ENCODE measurements at regions not wholly inside any gene's neighbourhood (a gene's known extent, or its start where the extent isn't known, plus 50 kb on each side); places are given as distances from the start of the nearest gene placed in this dataset.
A peak's percentile ranks its signal among the peaks of the same experiment; 100 is the strongest.
"Not testable (repeated sequence)": the region's sequence is repeated elsewhere in the genome, so short reads cannot be mapped to it uniquely, and the experiment has no call there.

DNA sequence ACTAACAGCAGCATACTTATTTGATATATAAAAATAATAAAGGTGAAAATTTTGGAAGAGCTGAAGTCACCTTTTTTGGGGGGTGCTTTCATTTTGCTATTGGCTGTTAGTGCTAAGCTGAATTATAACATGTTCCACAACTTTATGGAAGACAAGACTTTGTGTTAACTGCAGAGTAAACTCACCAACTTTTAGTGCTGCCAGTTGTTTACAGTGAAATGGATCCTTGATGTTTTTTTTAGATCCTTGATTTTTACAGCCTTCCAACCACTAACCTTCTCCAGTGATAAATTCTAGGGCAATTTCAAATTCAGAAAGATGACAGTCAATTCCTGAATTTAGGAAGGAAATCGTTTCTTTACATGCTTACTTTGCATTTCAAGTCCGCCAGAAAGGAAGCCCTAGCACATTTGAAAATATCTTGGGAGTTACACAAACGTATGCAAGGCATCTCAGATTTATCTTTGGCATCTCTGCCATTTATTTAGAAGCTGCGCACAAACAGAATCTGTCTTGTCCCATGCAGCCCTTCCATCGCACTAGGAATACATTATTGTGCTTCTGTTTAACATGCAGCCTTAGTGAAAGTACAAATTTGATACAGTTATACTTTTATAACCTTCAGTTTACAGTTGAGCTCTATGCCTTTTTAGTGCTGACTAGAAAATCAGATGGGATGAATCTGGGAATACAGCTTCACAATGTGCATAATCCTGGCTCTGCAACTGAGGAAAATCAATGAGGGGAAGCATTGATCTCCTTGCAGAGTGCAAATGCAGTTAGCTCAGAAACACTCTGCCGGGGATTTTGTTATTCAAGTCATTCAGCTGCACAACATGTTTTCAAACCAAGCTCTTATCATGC, 142.4 kb upstream of the ZNF608 start:
- Mint-ChIP-seq H3K36me3 (ENCODE audit: low read depth) (no peaks in the 10 kb centered on the region), H3K4me3 (no peak overlapping the region), H3K27ac (no peak overlapping the region), H3K9me3 (no peaks in the 10 kb centered on the region), H3K4me1 (no peaks in the 10 kb centered on the region), H3K27me3 (no peaks in the 10 kb centered on the region)
- no peak for ATAC-seq (replicated peaks)

DNA sequence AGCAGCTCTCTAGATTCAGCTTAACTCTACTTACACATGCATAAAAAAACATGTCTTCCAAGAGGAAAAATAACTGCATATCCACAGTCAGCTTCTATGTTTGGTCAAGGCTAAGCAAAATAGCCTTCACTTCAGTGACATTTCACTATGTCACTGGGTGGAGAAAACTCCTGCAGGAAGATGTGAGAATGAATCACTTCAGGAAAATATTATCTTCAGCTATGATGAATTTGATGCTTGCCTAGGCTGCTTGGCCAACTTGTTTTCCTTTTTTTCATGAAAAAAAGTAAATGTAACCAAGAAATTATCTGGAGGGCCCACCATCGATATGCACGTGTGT, 143.0 kb upstream of the ZNF608 start:
- H3K27me3 Mint-ChIP-seq: no peaks in the 10 kb centered on the region
- no peaks in the 10 kb centered on the region for H3K9me3 Mint-ChIP-seq
- no peak overlapping the region for H3K4me3 Mint-ChIP-seq
- no peak overlapping the region for H3K27ac Mint-ChIP-seq
- H3K4me1 Mint-ChIP-seq: no peaks in the 10 kb centered on the region
- H3K36me3 Mint-ChIP-seq (ENCODE audit: low read depth): no peaks in the 10 kb centered on the region
- no peak for ATAC-seq (replicated peaks)

DNA sequence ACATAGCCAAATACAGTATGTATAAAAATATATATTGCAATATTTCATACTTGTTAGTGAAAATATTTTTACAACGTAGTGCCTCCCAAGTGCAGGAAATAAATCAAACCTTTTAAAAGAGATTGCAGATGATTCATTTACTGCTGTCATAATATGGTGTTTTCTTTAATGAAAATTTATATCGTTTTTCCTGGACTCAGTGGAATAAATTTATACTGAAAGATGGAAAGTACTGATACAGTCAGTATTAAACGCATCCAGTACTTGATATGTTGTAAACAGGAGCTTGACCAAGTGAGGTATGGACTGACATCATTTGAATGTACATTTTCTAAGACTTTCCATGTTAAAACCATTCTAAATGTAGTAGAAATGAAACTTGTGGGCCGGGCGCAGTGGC, 143.4 kb upstream of the ZNF608 start:
- no peak for ATAC-seq (replicated peaks)
- Mint-ChIP-seq H3K4me1 (no peaks in the 10 kb centered on the region), H3K4me3 (no peak overlapping the region), H3K36me3 (ENCODE audit: low read depth) (no peaks in the 10 kb centered on the region), H3K27ac (no peak overlapping the region), H3K9me3 (no peaks in the 10 kb centered on the region), H3K27me3 (no peaks in the 10 kb centered on the region)

DNA sequence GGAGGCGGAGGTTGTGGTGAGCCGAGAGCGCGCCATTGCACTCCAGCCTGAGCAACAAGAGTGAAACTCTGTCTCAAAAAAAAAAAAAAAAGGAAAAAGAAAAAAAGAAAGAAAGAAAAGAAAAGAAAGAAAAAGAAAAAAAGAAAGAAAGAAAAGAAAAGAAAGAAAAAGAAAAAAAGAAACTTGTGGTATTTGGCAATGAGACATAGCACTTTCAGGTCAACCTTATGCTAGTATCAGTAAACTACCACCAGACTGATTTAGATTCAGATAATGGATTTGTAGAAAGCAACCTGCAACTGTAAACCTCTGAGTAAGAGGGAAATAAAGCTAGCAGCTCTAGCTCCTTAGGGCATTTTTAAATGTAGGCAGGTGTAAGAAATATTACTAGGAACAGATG, 144.0 kb upstream of the ZNF608 start:
- not testable (repeated sequence) for H3K27ac Mint-ChIP-seq, H3K27me3 Mint-ChIP-seq, H3K9me3 Mint-ChIP-seq

DNA sequence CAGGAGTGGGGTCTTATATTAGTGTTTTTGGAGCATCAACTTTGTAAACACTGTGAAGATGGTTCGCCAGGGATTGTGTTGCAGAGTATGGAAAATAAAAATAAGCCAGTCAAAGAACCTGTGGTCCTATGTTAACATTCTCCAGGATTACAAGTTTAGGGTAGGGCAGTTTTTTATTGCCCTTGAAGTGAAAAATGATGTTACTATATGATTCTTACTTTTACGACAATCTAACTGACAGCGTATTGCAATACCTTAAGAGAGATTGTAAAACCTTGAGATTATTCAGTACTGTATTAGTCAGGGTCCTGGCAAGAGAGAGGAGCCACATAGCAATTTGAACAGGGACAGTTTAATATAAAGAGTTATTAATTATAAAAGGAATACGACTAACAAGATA, 144.7 kb upstream of the ZNF608 start:
- H3K9me3 Mint-ChIP-seq: no peaks in the 10 kb centered on the region
- no peak for ATAC-seq (replicated peaks)
- H3K27me3 Mint-ChIP-seq: no peaks in the 10 kb centered on the region
- no peaks in the 10 kb centered on the region for H3K36me3 Mint-ChIP-seq (ENCODE audit: low read depth)
- no peak overlapping the region for H3K27ac Mint-ChIP-seq
- H3K4me3 Mint-ChIP-seq: no peak overlapping the region
- no peaks in the 10 kb centered on the region for H3K4me1 Mint-ChIP-seq

More for the DNA sequence above, 144.0 kb upstream of the ZNF608 start:
- H3K36me3 Mint-ChIP-seq (ENCODE audit: low read depth); ATAC-seq (replicated peaks); H3K4me3 Mint-ChIP-seq; H3K4me1 Mint-ChIP-seq: not testable (repeated sequence)

DNA sequence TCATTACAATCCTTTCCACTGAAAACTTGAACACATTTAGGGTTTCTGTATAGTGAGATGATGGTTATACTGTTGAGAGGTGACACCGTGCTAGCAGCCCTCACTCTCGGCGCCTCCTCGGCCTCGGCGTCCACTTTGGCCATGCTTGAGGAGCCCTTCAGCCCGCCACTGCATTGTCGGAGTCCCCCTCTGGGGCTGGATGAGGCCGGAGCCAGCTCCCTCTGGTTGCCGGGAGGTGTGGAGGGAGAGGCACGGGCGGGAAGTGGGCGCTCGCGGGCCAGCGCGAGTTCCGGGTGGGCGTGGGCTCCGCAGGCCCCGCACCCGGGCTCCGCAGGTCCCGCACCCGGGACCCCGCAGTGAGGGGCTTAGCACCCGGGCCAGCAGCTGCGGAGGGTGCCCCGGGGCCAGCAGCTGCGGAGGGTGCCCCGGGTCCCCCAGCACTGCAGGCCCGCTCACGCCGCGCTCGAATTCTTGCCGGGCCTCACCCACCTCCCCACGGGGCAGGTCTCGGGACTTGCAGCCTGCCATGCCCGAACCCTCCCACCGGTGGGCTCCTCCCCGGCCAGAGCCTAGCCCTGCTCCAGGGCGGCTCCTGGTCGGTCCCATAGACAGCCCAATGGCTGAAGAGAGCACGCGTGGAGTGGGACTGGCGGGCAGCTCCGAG, 145.9 kb upstream of the ZNF608 start:
- no peak for ATAC-seq (replicated peaks)
- no peaks in the 10 kb centered on the region for H3K36me3 Mint-ChIP-seq (ENCODE audit: low read depth)
- no peak overlapping the region for H3K4me3 Mint-ChIP-seq
- no peaks in the 10 kb centered on the region for H3K27me3 Mint-ChIP-seq
- no peaks in the 10 kb centered on the region for H3K9me3 Mint-ChIP-seq
- no peak overlapping the region for H3K27ac Mint-ChIP-seq
- H3K4me1 Mint-ChIP-seq: no peaks in the 10 kb centered on the region

DNA sequence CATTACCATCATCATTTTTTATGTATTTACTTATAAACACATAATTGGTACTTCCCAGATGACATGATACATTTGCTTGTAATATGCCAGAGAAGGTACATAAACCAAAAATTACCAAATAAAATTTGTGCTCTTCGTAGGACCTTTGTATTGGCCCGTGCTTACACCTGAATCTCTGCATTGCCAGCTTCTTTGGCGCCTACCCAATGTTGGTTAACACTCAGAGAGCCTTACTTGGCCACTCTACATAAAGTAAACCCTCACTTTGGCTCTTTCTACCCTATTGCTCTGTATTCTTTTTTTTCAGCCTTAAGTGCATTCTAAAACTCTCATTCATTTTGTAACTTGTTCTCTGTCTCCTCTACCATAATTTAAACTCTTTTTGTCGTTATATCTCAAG, 148.1 kb upstream of the ZNF608 start:
- Mint-ChIP-seq H3K27ac (no peak overlapping the region), H3K36me3 (ENCODE audit: low read depth) (no peaks in the 10 kb centered on the region), H3K4me1 (no peaks in the 10 kb centered on the region), H3K27me3 (no peaks in the 10 kb centered on the region), H3K9me3 (no peaks in the 10 kb centered on the region), H3K4me3 (no peak overlapping the region)
- no peak for ATAC-seq (replicated peaks)

DNA sequence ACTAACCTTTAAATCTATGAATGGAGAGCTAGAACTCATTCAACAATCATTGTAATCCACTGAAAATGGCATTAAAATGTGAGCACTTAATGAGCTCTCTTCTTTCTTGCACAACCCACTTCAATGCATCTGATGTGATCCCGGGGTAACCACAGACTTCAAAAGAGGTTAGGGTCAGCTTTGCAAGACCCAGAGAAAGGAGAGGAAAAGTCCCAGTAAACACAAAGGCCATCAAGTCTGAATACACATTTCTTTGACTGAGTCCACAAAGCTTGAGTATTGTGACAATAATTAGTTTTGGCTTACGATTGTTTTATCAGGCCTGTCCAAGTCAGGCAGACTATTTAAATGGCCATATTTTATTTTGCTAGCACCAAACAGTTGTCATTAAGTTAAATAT, 148.8 kb upstream of the ZNF608 start:
- no peaks in the 10 kb centered on the region for H3K9me3 Mint-ChIP-seq
- no peak overlapping the region for H3K27ac Mint-ChIP-seq
- H3K4me1 Mint-ChIP-seq: no peaks in the 10 kb centered on the region
- no peaks in the 10 kb centered on the region for H3K27me3 Mint-ChIP-seq
- H3K36me3 Mint-ChIP-seq (ENCODE audit: low read depth): no peaks in the 10 kb centered on the region
- ATAC-seq (replicated peaks): no peak
- H3K4me3 Mint-ChIP-seq: no peak overlapping the region

DNA sequence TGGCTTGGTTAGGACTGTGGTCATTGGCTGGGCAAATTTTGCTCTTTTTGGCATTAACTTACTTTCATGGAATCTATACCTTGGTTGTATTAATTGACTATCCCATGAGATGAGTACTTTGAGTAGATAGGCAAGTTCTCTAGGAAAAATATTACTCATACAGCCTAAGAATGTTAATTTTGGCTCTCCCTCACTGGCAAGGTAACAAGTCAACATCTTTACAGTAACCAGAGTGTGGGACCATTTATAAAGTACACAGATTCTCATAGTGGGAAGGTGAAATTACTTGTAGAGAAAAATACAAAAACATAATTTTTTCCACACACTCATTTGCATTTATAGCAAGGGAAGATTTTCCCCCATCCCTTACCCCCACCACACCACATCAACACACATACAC, 154.6 kb upstream of the ZNF608 start:
- no peaks in the 10 kb centered on the region for H3K4me1 Mint-ChIP-seq
- no peaks in the 10 kb centered on the region for H3K27me3 Mint-ChIP-seq
- no peaks in the 10 kb centered on the region for H3K36me3 Mint-ChIP-seq (ENCODE audit: low read depth)
- H3K27ac Mint-ChIP-seq: no peak overlapping the region
- no peaks in the 10 kb centered on the region for H3K9me3 Mint-ChIP-seq
- no peak overlapping the region for H3K4me3 Mint-ChIP-seq
- no peak for ATAC-seq (replicated peaks)

DNA sequence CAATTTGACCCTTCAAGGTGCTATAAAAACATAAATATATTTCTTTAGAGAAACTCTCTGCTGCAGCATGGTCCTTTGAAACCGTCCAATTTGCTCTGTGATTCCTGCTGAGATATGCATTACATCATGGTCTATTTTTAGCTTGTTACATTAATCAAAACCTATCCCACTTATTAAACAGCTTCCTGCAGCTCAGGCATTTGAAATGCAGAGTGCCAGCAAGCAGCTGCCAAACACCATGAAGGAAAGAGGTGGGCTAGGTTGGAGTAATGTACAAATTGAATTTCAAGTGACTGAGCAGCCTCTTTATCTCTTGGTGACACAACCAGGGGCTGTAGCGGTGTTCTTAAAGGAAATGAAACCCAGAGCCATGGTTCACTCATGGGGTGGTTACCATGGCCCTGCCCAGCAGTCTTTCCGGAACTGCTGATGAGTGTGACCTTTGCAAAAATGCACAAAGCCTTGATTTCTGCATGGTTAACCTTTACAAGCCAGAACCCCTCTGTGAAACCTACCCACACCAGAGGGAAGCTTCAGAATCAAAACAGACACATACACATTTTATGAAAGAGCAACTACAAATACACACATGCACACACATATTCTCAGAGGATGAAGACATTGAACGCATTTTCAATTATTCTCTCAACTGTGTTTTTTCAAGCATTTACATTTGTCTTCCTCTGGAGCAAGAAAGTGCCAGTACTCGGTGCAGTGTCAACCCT, 155.8 kb upstream of the ZNF608 start:
- Mint-ChIP-seq H3K9me3 (no peaks in the 10 kb centered on the region), H3K36me3 (ENCODE audit: low read depth) (no peaks in the 10 kb centered on the region), H3K4me3 (no peak overlapping the region), H3K27me3 (no peaks in the 10 kb centered on the region), H3K27ac (no peak overlapping the region), H3K4me1 (no peaks in the 10 kb centered on the region)
- ATAC-seq (replicated peaks): peak; percentile 59

DNA sequence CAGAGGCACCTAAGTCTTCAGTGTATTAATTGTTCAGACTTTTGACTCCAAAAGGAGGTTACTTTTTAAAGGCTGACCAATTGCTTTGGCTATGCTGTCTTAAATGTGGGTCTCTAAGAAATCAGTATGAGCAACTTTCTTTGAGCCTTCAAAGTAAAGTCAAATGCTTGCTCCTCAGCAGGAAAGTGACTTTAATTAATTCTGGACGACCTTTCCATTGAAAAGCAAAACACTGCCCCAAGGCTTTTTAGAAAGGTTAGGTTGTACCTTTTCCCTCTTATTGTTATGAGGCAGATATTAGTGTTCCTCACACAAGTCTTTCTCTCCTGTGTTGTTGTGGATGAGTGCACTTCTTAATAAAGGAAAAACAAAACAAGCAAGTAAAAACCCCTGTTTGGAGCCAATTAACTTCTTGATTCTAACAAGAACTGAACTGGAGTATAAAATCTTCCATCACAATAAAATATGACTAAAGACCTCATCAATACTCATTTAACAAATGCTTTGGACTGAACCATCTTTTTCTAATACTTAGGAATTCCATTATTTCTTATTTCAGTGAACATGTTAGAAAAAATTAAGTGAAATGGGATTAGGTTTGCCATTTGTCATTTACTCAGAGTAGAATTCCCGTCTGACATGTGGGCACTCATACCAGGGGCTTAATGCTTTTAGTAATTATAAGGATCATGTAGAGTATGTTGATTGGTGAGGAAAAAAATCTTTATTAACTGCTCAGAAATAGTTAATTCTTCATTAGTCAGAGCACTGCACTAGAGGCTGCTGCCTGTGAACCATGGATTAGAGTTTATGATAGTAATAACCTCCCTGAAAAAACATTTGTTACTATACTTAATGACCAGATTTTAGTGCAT, 159.1 kb upstream of the ZNF608 start:
- Mint-ChIP-seq H3K9me3 (no peaks in the 10 kb centered on the region), H3K27me3 (no peaks in the 10 kb centered on the region), H3K4me3 (no peak overlapping the region), H3K36me3 (ENCODE audit: low read depth) (no peaks in the 10 kb centered on the region), H3K4me1 (no peaks in the 10 kb centered on the region), H3K27ac (no peak overlapping the region)
- no peak for ATAC-seq (replicated peaks)

DNA sequence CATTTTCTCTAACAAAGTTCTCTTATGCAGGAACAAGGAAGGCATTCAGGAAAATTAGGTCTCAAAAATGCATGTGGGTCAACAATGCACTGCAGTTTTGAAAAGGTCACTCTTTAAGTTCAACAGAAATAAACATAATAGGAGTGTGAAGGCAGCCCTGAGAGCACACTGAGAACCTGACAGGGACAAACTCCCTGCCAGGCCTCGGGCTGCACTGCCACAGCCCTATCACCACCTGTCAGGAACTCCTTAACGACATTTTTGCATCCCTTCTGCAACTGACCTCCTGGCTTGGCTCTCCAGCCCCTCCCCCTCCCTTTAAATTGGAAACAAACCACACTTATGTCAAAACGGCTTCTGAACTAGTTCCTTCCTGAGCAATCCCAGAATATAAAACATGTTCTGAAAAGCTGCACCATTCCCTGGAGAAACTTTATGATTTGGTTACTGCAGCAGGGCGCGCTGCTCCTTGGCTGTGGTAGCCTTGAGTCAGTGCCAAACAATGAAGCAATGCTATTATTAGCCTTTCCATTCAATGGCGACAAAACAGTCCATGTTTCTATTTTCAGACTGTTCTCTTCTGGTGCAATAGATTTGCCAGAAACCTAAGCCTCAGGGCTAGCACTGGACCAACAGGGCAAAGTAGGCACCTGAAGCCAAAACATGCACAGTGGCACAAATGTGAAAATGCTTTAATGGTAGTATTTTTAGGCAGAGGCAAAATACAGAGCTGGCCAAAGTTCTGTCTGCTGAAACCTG, 160.1 kb upstream of the ZNF608 start:
- H3K4me1 Mint-ChIP-seq: no peaks in the 10 kb centered on the region
- no peak for ATAC-seq (replicated peaks)

DNA sequence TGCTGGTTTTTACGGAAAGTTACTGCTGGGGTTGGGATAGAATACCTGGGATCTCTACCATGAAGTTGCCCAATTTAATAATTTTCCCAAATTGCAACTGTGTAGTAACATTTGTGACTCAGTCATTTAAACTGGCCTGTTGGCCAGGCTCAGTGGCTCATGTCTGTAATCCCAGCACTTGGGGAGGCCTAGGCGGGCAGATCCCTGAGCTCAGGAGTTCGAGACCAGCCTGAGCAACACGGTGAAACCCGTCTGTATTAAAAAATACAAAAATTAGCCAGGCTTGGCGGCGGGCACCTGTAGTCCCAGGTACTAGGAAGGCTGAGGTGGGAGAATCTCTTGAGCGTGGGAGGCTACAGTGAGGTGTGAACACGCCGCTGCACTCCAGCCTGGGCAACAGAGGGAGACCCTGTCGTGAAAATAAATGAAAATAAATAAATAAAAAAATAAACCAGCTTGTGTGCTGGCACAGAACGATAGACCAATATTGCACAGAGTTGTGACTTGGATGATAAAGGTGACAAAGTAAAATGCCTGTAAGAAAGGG, 160.7 kb upstream of the ZNF608 start:
- no peak overlapping the region for H3K4me3 Mint-ChIP-seq
- no peaks in the 10 kb centered on the region for H3K27me3 Mint-ChIP-seq
- no peaks in the 10 kb centered on the region for H3K36me3 Mint-ChIP-seq (ENCODE audit: low read depth)
- no peak overlapping the region for H3K27ac Mint-ChIP-seq
- ATAC-seq (replicated peaks): no peak
- no peaks in the 10 kb centered on the region for H3K9me3 Mint-ChIP-seq
- no peaks in the 10 kb centered on the region for H3K4me1 Mint-ChIP-seq

More for the DNA sequence above, 160.1 kb upstream of the ZNF608 start:
- Mint-ChIP-seq H3K36me3 (ENCODE audit: low read depth) (no peaks in the 10 kb centered on the region), H3K27ac (no peak overlapping the region), H3K9me3 (no peaks in the 10 kb centered on the region), H3K4me3 (no peak overlapping the region), H3K27me3 (no peaks in the 10 kb centered on the region)

Data from activated T-helper 17 cell treated with anti-CD3 and anti-CD28 coated beads, Interleukin-2, amount 50 U/mL, for 72 hours (primary cell).